NCI-H128 (cell line): ENCODE measurements at regions not wholly inside any gene's neighbourhood (a gene's known extent, or its start where the extent isn't known, plus 50 kb on each side); places are given as distances from the start of the nearest gene placed in this dataset.
"Not testable (repeated sequence)": the region's sequence is repeated elsewhere in the genome, so short reads cannot be mapped to it uniquely, and the experiment has no call there.

ENCODE experiments used
- DNase-seq: peaks from one replicate; lab custom pipeline; 2025; ENCODE audit not compliant: unreplicated experiment; lab: John Stamatoyannopoulos, UW

GRCh38 chr13:89282241-89282640 is 1611.1 kb downstream of the SLITRK5 start:
- no peak for DNase-seq

GRCh38 chr13:89287381-89287780 is 1616.2 kb downstream of the SLITRK5 start:
- DNase-seq, result no peak

GRCh38 chr13:89294115-89294867 is 1623.1 kb downstream of the SLITRK5 start:
- DNase-seq, result no peak

- DNase-seq, result no peak
These were observed 1636.1 kb downstream of the SLITRK5 start for GRCh38 chr13:89307278-89307677.

- no peak for DNase-seq
These were observed 1639.9 kb downstream of the SLITRK5 start for GRCh38 chr13:89310943-89311672.

GRCh38 chr13:89315287-89315686 is 1644.1 kb downstream of the SLITRK5 start:
- DNase-seq, result no peak

- no peak for DNase-seq
These were observed 1651.3 kb downstream of the SLITRK5 start for GRCh38 chr13:89322466-89322865.

- no peak for DNase-seq
These were observed 1653.4 kb downstream of the SLITRK5 start for GRCh38 chr13:89324582-89324981.

GRCh38 chr13:89343165-89343564 is 1672.0 kb downstream of the SLITRK5 start:
- no peak for DNase-seq

GRCh38 chr13:89352384-89352783 is 1681.2 kb downstream of the SLITRK5 start:
- DNase-seq, result no peak

GRCh38 chr13:89361909-89362308 is 1690.7 kb downstream of the SLITRK5 start:
- DNase-seq, result no peak

- DNase-seq, result no peak
These were observed 1692.0 kb downstream of the SLITRK5 start for GRCh38 chr13:89363144-89363543.

- no peak for DNase-seq
These were observed 1701.0 kb downstream of the SLITRK5 start for GRCh38 chr13:89372193-89372592.

- DNase-seq, result no peak
These were observed 1704.7 kb downstream of the SLITRK5 start for GRCh38 chr13:89375839-89376238.

- no peak for DNase-seq
These were observed 1708.9 kb downstream of the SLITRK5 start for GRCh38 chr13:89380101-89380500.

- no peak for DNase-seq
These were observed 1711.8 kb downstream of the SLITRK5 start for GRCh38 chr13:89382981-89383380.

- DNase-seq, result no peak
These were observed 1712.7 kb downstream of the SLITRK5 start for GRCh38 chr13:89383891-89384290.

- DNase-seq, result peak; percentile 38
These were observed 1722.7 kb downstream of the SLITRK5 start for GRCh38 chr13:89393758-89394304.

- DNase-seq, result no peak
These were observed 1730.1 kb downstream of the SLITRK5 start for GRCh38 chr13:89401264-89401675.

GRCh38 chr13:89402211-89402610 is 1731.0 kb downstream of the SLITRK5 start:
- no peak for DNase-seq

GRCh38 chr13:89406096-89406495 is 1734.9 kb downstream of the SLITRK5 start:
- not testable (repeated sequence) for DNase-seq

GRCh38 chr13:89407357-89407756 is 1736.2 kb downstream of the SLITRK5 start:
- DNase-seq, result no peak
